ENCODE measurements at regions not wholly inside any gene's neighbourhood (a gene's known extent, or its start where the extent isn't known, plus 50 kb on each side); places are given as distances from the start of the nearest gene placed in this dataset.

- Histone ChIP-seq H3K27ac (no peak overlapping the region), H3K9me3 (peaks cover 0 to 73% of the 10 kb centered on the region in 2 donors), H3K27me3 (no peaks in the 10 kb centered on the region), H3K4me3 (no peak overlapping the region), H3K36me3 (no peaks in the 10 kb centered on the region), H3K4me1 (no peaks in the 10 kb centered on the region)
- intact Hi-C loops (cut with DNase I) = no loop called here
- ATAC-seq (no peak), DNase-seq (no peak)
- no peak for TF ChIP-seq CTCF (IDR thresholded peaks at IDR 0.05)
Observed at GRCh38 chr10:83753490-83753889, 385.8 kb upstream of the GHITM start.

- Histone ChIP-seq H3K4me1 (no peaks in the 10 kb centered on the region), H3K4me3 (no peak overlapping the region), H3K27ac (no peak overlapping the region), H3K36me3 (no peaks in the 10 kb centered on the region), H3K9me3 (peaks cover 0 to 64% of the 10 kb centered on the region in 2 donors), H3K27me3 (no peaks in the 10 kb centered on the region)
- intact Hi-C loops (cut with DNase I) = no loop called here
- no peak for TF ChIP-seq CTCF (IDR thresholded peaks at IDR 0.05)
- DNase-seq (no peak), ATAC-seq (no peak)
Observed at GRCh38 chr10:83754857-83755256, 384.5 kb upstream of the GHITM start.

- H3K4me3 ChIP-seq = no peak overlapping the region
- H3K9me3 ChIP-seq = peaks cover 0 to 12% of the 10 kb centered on the region in 2 donors
- no peaks in the 10 kb centered on the region for H3K27me3 ChIP-seq
- H3K27ac ChIP-seq = no peak overlapping the region
- H3K4me1 ChIP-seq = no peaks in the 10 kb centered on the region
- no peak for ATAC-seq
- TF ChIP-seq CTCF (IDR thresholded peaks at IDR 0.05) = no peak
- no peaks in the 10 kb centered on the region for H3K36me3 ChIP-seq
- intact Hi-C loops (cut with DNase I) = no loop called here
- no peak for DNase-seq
Observed at GRCh38 chr10:83760142-83760541, 379.2 kb upstream of the GHITM start.

GRCh38 chr10:83764666-83765065, 374.6 kb upstream of the GHITM start:
- Histone ChIP-seq H3K36me3 (no peaks in the 10 kb centered on the region), H3K9me3 (no peaks in the 10 kb centered on the region), H3K27ac (no peak overlapping the region), H3K27me3 (no peaks in the 10 kb centered on the region), H3K4me1 (no peaks in the 10 kb centered on the region), H3K4me3 (no peak overlapping the region)
- DNase-seq = no peak
- intact Hi-C loops (cut with DNase I) = no loop called here
- ATAC-seq = no peak
- TF ChIP-seq CTCF (IDR thresholded peaks at IDR 0.05) = no peak

GRCh38 chr10:83765731-83766130, 373.6 kb upstream of the GHITM start:
- DNase-seq (no peak), ATAC-seq (no peak)
- H3K36me3 ChIP-seq = no peaks in the 10 kb centered on the region
- H3K4me3 ChIP-seq = no peak overlapping the region
- no peak for TF ChIP-seq CTCF (IDR thresholded peaks at IDR 0.05)
- H3K27me3 ChIP-seq = no peaks in the 10 kb centered on the region
- no peaks in the 10 kb centered on the region for H3K4me1 ChIP-seq
- no peaks in the 10 kb centered on the region for H3K9me3 ChIP-seq
- intact Hi-C loops (cut with DNase I) = no loop called here
- no peak overlapping the region for H3K27ac ChIP-seq
